NT2/D1 (cell line): ENCODE measurements at regions not wholly inside any gene's neighbourhood (a gene's known extent, or its start where the extent isn't known, plus 50 kb on each side); places are given as distances from the start of the nearest gene placed in this dataset.

Experiments
- DNase-seq: peaks from one replicate; pipeline ENCODE4 v3.0.0-alpha.2; 2011; ENCODE audit warnings: low read depth, low spot score
- H3K27me3 ChIP-seq: 2 replicates; pipeline ENCODE4 v1.6.0; 2011; ENCODE audit warnings: mild to moderate bottlenecking; ENCODE audit not compliant: insufficient read length, insufficient read depth
- H3K36me3 ChIP-seq: 2 replicates; pipeline ENCODE4 v1.6.1; 2011; ENCODE audit warnings: mild to moderate bottlenecking, low read length, mixed read lengths; ENCODE audit not compliant: insufficient read depth, insufficient read length
- H3K4me1 ChIP-seq: 2 replicates; pipeline ENCODE4 v1.5.1; 2011; ENCODE audit not compliant: insufficient read depth, insufficient read length
- H3K4me3 ChIP-seq: 2 replicates; pipeline ENCODE4 v1.5.1; 2011; ENCODE audit warnings: low read depth; ENCODE audit not compliant: insufficient read length
- H3K9ac ChIP-seq: 2 replicates; pipeline ENCODE4 v1.6.0; 2011; ENCODE audit warnings: low read depth; ENCODE audit not compliant: insufficient read length
- H3K9me3 ChIP-seq: 2 replicates; pipeline ENCODE4 v1.5.1; 2011; ENCODE audit warnings: mild to moderate bottlenecking, low read length; ENCODE audit not compliant: insufficient read depth
- SUZ12 ChIP-seq: IDR thresholded peaks from 2 replicates; pipeline ENCODE4 v1.6.1; 2011; ENCODE audit not compliant: insufficient read length, insufficient read depth; ENCODE audit errors: extremely low read depth
- YY1 ChIP-seq: IDR thresholded peaks from 2 replicates; pipeline ENCODE4 v1.6.1; 2011; ENCODE audit not compliant: insufficient read length, insufficient read depth
- ZNF274 ChIP-seq: IDR thresholded peaks from 2 replicates; pipeline ENCODE4 v1.6.1; 2011; ENCODE audit warnings: mild to moderate bottlenecking, low read depth, low read length

DNA sequence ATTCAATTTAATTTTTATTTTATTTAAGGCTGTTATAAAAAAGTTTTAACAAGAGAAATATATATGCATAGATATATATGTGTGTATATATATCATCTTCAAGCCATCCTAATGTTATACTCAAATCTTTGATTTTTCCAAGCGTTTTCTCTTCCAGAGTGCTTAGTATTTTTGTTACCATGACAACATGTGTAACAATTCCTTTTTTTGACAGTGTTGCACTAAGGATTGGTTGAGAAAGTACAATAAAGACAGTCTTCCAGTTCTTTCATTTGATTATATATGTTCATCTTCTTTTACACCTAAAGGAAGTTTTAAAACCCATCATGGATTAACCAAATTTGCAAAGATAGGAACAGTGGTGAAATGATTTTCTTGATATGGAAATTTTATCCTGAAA is 171.7 kb downstream of the KLF6 start:
- no peak for DNase-seq
- Histone ChIP-seq H3K9me3 (peaks cover 46% of the 10 kb centered on the region), H3K4me3 (no peak overlapping the region), H3K36me3 (no peaks in the 10 kb centered on the region), H3K27me3 (no peaks in the 10 kb centered on the region), H3K4me1 (no peaks in the 10 kb centered on the region), H3K9ac (no peak overlapping the region)
- no peak for TF ChIP-seq ZNF274
- TF ChIP-seq SUZ12: no peak
- no peak for TF ChIP-seq YY1

DNA sequence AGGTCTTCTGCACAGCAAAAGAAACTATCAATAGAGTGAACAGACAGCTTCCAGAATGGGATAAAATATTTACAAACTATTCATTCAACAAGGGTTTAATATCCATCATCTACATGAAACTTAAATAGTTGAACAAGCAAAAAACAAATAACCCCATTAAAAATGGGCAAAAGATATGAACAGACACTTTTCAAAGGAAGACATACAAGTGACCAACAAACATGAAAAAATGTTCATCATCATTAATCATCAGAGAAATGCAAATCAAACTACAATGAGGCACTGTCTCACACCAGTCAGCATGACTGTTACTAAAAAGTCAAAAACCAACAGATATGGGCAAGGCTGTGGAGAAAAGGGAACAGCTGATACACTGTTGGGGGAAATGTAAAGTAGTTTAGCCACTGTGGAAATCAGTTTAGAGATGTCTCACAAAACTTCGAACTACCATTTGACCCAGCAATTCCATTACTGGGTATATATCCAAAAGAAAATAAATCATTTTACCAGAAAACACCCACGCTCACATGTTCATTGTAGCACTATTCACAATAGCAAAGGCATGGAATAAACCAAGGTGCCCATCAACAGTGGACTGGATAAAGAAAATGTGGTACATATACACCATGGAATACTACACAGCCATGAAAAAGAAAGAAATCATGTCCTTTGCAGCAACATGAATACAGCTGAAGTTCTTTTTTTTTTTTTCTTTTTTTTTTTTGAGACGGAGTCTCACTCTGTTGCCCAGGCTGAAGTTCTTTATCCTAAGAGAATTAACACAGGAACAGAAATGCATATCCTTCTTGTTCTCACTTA is 172.6 kb downstream of the KLF6 start:
- no peak overlapping the region for H3K9ac ChIP-seq
- H3K36me3 ChIP-seq: no peaks in the 10 kb centered on the region
- H3K4me1 ChIP-seq: no peaks in the 10 kb centered on the region
- H3K9me3 ChIP-seq: peaks cover 41% of the 10 kb centered on the region
- H3K27me3 ChIP-seq: no peaks in the 10 kb centered on the region
- no peak for TF ChIP-seq YY1
- DNase-seq: no peak
- no peak overlapping the region for H3K4me3 ChIP-seq

DNA sequence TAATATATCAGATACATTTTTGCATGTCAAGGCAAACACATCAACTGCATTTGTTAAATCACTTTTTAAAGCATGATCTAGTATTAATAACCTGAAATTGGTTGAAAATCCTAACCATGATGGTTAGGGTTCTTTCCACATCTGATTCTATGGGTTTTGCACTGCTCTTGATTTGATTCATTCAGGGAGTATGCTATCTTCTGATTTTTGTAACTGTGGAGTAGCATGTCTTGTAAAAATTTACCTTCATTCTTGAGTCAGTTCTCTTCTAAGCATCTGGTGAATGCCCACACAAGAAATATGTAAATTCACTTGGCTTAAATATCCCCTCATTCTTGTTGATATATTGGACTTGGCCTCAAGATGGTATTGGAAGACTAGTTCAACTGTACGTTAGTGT is 178.7 kb downstream of the KLF6 start:
- Histone ChIP-seq H3K9me3 (peaks cover 13% of the 10 kb centered on the region; the same call in 1 of the 2 replicates), H3K27me3 (no peaks in the 10 kb centered on the region), H3K36me3 (no peaks in the 10 kb centered on the region), H3K4me1 (no peaks in the 10 kb centered on the region), H3K4me3 (no peak overlapping the region), H3K9ac (no peak overlapping the region)
- TF ChIP-seq ZNF274: no peak
- TF ChIP-seq SUZ12: no peak
- no peak for TF ChIP-seq YY1
- no peak for DNase-seq

DNA sequence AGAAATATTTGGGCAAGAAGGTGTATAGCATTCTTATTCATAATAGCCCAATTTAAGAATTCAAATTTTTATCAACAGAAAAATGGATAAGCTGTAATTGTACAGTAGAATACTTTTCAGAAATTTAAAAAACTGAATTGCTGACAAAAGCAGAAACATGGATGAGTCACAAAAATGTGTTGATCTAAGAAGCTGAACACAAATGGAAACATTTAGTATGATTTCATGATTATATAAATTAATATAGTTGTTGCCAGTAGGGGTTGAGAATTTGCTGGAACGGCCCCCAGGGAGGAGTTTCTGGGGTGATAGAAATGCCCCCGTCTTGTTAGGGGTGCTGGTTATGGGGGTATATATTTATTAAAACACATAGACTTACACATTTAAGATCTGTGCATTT is 179.1 kb downstream of the KLF6 start:
- no peak overlapping the region for H3K9ac ChIP-seq
- no peak overlapping the region for H3K4me3 ChIP-seq

DNA sequence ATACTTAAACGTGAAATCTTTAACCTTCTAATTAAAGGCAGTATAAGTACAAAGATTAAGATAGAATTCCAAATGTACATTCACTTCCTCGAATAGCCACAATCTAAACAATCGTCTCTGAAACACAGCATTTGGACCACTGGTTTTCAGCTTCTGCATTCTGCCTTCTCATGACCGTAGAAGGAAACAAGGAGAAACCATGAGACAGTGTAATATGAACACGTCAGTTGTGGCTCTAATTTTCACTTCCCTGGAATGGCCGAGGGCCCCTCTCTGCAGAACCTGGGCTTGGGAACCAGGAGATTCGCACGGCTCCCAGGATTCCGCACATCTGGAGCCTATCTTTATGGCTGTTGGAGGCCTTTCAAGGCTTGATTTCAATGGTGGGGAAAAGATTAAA is 189.3 kb downstream of the KLF6 start:
- H3K4me3 ChIP-seq: no peak overlapping the region

More for the DNA sequence above, 179.1 kb downstream of the KLF6 start:
- Histone ChIP-seq H3K36me3 (no peaks in the 10 kb centered on the region), H3K4me1 (no peaks in the 10 kb centered on the region), H3K9me3 (peaks cover 9% of the 10 kb centered on the region; the same call in 1 of the 2 replicates), H3K27me3 (no peaks in the 10 kb centered on the region)
- TF ChIP-seq SUZ12 (no peak), ZNF274 (no peak), YY1 (no peak)
- DNase-seq: no peak

DNA sequence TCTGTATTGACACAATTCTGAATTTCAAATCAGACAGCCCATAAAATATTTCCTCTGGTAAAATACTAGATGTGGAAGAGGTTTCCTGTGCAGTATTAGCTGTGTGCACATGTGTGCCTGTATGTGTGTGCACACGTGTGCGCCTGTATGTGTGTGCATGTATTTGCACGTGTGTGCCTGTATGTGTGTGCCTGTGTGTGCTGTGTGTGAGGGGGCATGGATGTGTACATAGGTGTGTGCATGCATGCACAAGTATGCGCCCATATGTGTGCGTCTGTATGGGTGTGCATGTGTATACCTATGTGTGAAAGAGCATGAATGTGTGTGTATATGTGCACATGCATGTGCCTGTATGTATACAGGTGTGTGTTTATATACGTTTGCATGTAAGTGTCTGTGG is 191.4 kb downstream of the KLF6 start:
- H3K27me3 ChIP-seq: no peaks in the 10 kb centered on the region
- no peak overlapping the region for H3K4me3 ChIP-seq
- DNase-seq: no peak
- H3K36me3 ChIP-seq: no peaks in the 10 kb centered on the region
- TF ChIP-seq YY1: no peak
- TF ChIP-seq ZNF274: no peak
- no peak for TF ChIP-seq SUZ12
- no peaks in the 10 kb centered on the region for H3K4me1 ChIP-seq
- no peak overlapping the region for H3K9ac ChIP-seq
- H3K9me3 ChIP-seq: no peaks in the 10 kb centered on the region

More for the DNA sequence above, 189.3 kb downstream of the KLF6 start:
- no peak for DNase-seq
- H3K27me3 ChIP-seq: no peaks in the 10 kb centered on the region
- no peak overlapping the region for H3K9ac ChIP-seq
- H3K4me1 ChIP-seq: no peaks in the 10 kb centered on the region
- TF ChIP-seq ZNF274 (no peak), SUZ12 (no peak), YY1 (no peak)
- no peaks in the 10 kb centered on the region for H3K36me3 ChIP-seq
- H3K9me3 ChIP-seq: no peaks in the 10 kb centered on the region

DNA sequence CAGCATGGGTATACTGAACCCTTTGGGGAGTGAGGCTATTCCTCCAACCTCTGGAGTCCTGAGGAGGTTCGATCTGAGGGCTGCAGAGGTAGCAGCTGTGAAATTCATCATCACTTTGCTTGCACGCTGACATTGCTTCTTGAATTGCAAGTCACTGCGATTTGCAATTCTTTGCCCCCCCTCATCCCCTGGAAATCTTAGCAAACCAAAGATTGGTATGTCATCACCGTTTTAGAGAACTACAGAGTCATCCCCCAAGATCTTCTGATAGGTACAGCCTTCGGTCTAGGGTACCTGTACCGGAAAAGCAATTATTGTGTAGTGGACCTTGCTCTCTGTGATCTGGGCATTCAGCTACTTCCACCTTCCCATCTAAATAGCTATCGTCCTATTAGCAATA is 192.6 kb downstream of the KLF6 start:
- Histone ChIP-seq H3K9ac (no peak overlapping the region), H3K36me3 (no peaks in the 10 kb centered on the region), H3K9me3 (no peaks in the 10 kb centered on the region), H3K4me3 (no peak overlapping the region), H3K27me3 (no peaks in the 10 kb centered on the region), H3K4me1 (no peaks in the 10 kb centered on the region)
- DNase-seq: no peak
- TF ChIP-seq YY1: no peak
- TF ChIP-seq ZNF274: no peak
- no peak for TF ChIP-seq SUZ12
